ENCODE measurements at regions not wholly inside any gene's neighbourhood (a gene's known extent, or its start where the extent isn't known, plus 50 kb on each side); places are given as distances from the start of the nearest gene placed in this dataset.

- DNase-seq = no peak
Measured at GRCh38 chr1:29502225-29502910, 266.0 kb downstream of the PTPRU start.

- DNase-seq = no peak
Measured at GRCh38 chr1:29501227-29501976, 265.1 kb downstream of the PTPRU start.

GRCh38 chr1:29500651-29501050 is 264.3 kb downstream of the PTPRU start:
- no peak for DNase-seq

GRCh38 chr1:29500041-29500440 is 263.7 kb downstream of the PTPRU start:
- DNase-seq = no peak

- no peak for DNase-seq
Measured at GRCh38 chr1:29499104-29499650, 262.9 kb downstream of the PTPRU start.

GRCh38 chr1:29498126-29499103 is 262.1 kb downstream of the PTPRU start:
- DNase-seq = no peak

GRCh38 chr1:29497395-29498125 is 261.2 kb downstream of the PTPRU start:
- no peak for DNase-seq

GRCh38 chr1:29496701-29497100 is 260.4 kb downstream of the PTPRU start:
- DNase-seq = no peak

GRCh38 chr1:29490204-29490934 is 254.0 kb downstream of the PTPRU start:
- DNase-seq = no peak

GRCh38 chr1:29489471-29489870 is 253.1 kb downstream of the PTPRU start:
- no peak for DNase-seq

- no peak for DNase-seq
Measured at GRCh38 chr1:29488794-29489311, 252.5 kb downstream of the PTPRU start.

GRCh38 chr1:29488086-29488793 is 251.9 kb downstream of the PTPRU start:
- no peak for DNase-seq

GRCh38 chr1:29487291-29487690 is 251.0 kb downstream of the PTPRU start:
- no peak for DNase-seq

- no peak for DNase-seq
Measured at GRCh38 chr1:29485096-29485925, 249.0 kb downstream of the PTPRU start.

GRCh38 chr1:29482991-29483390 is 246.7 kb downstream of the PTPRU start:
- DNase-seq = no peak

GRCh38 chr1:29482064-29482463 is 245.7 kb downstream of the PTPRU start:
- DNase-seq = no peak

- no peak for DNase-seq
Measured at GRCh38 chr1:29481031-29481430, 244.7 kb downstream of the PTPRU start.

- no peak for DNase-seq
Measured at GRCh38 chr1:29478879-29479278, 242.6 kb downstream of the PTPRU start.

- no peak for DNase-seq
Measured at GRCh38 chr1:29478151-29478791, 241.9 kb downstream of the PTPRU start.

All from skin of body (tissue), 1 donor.